ENCODE measurements at regions not wholly inside any gene's neighbourhood (a gene's known extent, or its start where the extent isn't known, plus 50 kb on each side); places are given as distances from the start of the nearest gene placed in this dataset.

DNA sequence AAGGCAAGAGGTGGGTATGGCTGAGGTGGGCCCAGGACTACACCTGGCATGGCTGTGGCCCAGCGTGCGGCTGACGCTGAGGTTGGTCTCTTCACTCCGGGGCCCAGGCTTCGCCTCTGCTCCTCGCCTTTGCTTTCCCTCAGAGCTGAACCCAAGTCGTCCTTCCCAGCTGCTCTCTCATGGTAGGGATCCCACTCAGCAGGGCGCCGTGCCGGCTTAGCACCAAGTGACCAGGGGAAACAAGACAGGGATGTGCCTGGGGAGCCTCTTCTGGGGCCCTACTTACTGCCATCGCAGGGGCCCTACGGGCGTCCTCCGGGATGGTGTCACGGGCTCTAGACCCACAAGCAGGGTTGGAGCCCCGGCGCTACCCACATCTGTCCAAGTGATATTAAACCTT, 138.1 kb upstream of the ALKAL2 start:
- DNase-seq (ENCODE audit: low read depth): no peak

DNA sequence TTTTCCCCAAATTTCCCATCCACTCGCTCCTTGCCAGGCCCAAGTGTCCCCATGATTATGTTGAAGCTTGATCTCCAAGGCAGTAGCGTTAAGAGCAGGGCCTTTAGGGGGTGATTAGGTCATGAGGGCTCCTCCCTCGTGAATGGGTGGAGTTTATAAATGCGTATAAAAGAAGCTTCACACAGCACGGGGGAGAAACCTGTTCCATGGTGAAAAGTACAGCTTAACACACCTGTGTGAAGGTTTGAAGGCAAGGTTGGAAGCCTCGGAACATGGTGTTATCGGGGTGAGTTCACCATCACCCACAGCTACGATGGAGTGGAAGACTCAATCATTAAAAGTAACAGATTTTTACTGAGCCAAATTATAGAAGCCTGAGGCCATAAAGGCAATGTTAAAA, 137.4 kb upstream of the ALKAL2 start:
- DNase-seq (ENCODE audit: low read depth): no peak

DNA sequence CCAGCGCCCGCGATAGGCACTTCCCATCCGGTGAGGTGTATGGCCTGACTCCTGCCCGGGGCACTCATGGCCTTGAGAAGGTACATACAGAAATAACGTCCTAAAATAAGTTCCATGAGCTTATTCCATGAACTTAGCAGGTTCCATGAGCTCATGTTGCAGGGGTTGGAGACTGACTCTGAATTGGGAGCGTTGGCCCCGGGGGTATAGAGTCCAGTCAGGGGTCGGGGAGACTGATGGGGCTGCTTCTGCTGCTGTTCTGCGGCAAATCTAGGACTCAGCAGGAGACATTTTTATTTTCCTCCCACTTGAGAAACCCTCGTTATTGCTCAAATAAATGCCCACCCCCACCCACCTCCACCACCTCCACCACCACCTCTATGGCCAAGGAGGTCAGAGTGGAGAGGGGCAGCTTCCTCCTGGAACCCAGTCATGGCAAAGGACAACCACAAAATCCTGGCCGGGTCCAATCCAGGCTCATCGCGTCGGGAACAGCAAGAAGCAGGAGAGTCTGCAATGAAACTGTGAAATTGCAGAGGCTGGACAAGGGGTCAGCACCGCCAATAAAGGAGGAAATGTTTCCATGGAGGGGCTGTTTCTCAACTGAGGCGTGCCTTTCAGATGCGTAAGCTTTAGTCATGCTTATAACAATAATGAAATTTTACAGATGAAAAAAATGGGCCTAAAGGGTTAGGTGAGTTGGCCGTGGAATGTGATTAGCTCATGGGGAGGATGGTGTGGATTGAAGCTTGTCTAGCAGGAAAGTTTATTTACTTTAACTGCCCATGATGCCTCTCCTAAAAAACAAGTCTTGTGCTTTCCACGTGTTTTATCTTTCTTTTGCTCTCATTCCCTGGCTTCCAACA, 136.6 kb upstream of the ALKAL2 start:
- no peak for DNase-seq (ENCODE audit: low read depth)

DNA sequence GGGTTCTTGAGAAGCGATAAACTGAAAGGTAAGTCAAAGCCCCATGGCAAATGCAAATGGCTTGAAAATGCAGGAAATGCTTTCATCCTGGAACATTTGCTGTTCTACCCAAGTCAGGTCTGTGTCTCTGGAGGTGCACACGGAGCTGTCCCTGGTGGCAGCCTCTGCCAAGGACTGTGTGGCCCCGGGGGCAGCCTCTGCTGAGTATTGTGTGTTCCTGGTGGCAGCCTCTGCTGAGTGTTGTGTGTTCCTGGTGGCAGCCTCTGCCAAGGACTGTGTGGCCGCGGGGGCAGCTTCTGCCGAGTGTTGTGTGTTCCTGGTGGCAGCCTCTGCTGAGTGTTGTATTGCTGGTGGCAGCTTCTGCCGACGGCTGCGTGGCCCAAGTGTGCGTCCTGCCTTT, 135.6 kb upstream of the ALKAL2 start:
- DNase-seq (ENCODE audit: low read depth): no peak

DNA sequence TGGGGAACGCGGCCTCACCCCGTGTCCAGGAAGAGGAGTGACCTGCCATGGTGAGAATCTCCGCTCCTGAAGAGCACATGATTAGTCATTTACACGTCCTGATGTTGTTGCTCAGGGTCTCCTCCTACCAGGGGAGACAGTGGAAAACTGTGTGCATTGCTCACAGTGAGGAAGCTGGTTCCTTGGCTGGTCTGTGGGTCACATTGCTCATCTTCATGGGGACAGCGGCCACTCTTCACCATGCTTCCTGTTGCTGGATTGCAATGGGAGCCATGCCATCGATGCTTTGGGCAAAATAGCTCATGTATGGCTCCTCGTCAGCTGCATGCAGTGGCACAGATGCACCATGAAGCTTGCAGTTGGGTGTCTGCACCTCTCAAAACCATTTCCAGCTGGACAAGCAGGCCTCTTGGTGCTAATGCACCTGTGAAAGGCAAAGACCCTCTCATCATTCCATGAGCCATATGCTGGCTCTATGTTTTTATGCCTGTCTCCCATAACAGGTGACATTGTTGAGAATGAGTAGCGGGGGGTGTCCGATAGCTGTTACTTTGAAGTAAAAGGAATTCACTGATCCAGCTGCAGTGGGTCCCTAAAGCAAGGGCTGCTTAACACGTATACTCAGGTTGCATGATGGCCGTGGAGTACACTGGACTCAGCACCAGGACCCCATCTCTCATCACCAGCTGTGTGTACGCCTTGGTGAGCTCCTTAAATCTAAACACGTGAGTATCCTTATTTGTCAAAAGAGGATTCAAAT, 135.0 kb upstream of the ALKAL2 start:
- no peak for DNase-seq (ENCODE audit: low read depth)

DNA sequence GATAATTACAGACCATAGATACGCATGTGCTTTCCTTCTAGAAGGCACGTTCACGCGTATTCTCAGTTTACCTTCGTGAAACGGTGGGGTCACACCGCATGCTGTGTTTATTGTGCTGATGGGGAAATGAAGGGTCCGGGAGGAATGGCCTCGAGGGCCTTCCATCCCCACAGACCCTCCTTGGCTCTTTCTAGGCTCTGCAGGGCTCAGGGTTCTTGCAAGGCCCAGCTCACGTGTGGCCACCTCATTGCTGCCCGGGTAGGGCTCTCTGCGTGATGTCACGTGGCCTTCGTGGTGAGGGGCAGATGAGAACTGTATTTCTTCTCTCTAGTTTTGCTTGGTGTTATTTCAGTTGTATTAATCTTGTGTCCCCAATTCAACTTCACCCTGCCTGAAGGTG, 133.5 kb upstream of the ALKAL2 start:
- no peak for DNase-seq (ENCODE audit: low read depth)

DNA sequence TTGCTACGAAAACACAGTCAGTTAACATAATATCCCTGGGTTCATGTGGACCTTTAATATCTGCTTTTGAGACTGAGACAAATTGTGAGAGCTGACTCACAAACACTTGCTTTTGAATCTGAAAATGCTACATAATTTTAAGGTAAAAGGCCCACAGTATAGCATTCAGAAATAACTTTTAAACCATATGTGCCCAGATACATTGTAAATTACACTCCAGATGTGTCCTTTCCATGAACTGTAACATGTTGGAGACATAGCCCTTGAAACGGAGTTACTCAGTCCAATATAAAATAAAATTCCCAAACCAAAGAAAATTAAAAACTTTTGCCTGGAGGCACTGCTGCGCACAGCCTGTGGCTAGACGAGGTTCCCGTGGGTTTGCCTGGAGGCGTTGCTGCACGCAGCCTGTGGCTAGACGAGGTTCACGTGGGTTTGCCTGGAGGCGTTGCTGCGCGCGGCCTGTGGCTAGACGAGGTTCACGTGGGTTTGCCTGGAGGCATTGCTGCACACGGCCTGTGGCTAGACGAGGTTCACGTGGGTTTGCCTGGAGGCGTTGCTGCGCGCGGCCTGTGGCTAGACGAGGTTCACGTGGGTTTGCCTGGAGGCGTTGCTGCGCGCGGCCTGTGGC, 131.9 kb upstream of the ALKAL2 start:
- DNase-seq (ENCODE audit: low read depth): no peak

DNA sequence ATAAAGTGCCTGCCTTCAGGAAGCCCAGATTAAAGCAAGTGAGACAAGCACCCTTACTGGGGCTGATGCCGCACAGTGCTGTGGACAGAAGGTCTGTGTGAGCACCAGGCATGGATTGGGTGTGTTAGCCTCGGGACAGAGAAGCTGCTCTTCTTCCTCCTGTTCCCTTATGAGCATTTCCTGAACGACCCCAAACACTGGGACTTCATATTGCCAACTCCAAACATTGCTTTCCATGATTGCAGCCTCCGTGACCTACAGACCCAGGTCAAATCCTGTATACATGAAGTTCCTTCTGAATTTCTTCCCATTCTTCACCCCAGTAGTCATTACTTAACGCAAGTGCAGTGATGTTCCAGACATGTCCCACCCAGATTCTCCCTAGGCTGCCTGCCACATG, 129.8 kb upstream of the ALKAL2 start:
- DNase-seq (ENCODE audit: low read depth): no peak

DNA sequence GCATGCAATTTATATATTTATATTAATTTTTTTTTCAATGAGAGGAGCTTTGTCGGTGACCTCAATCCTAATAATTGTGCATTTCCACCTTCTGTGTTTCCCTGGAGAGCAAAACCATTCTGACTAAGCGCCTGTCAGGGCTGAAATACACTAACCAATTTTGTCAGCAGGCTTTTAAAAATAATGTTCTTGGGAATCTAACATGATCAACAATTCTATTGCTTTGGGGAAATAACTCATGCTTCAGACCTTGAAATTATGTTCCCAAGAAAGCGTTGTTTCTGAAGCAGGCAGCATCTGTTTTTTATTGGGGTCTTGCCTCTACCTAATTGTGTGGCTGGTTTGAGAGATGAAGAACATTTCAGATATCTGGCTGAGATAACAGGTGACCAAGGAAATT, 129.1 kb upstream of the ALKAL2 start:
- DNase-seq (ENCODE audit: low read depth): no peak

DNA sequence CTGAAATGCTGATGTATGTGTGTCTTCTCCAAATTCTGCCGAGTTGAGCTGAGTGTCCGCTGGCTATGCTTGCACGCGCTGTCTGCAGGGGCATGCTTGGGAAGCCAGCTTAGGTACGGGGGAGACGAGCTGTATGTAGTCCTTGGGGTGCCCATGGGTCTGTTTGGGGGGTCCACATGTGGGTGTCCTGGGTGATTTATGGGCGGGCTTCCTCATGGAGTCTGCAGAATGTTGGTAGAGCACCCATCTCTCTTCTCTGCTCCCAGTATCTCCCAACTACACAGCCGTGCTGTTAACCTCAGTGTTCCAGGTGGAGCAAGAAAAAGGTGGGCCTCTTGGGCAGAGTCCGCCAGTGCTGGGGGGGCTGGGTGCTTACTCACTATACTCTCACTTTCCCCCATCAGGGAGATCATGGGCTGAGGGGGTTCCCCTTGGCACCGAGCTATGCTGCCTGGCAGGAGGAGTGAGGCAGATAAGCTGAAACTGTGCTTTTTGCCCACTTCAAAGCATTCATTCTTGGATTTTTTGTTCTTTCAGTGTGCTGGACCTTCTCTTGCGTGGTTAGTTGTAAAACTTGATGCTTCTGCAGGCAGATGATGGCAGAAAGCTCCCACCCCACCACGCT, 128.2 kb upstream of the ALKAL2 start:
- DNase-seq (ENCODE audit: low read depth): no peak

DNA sequence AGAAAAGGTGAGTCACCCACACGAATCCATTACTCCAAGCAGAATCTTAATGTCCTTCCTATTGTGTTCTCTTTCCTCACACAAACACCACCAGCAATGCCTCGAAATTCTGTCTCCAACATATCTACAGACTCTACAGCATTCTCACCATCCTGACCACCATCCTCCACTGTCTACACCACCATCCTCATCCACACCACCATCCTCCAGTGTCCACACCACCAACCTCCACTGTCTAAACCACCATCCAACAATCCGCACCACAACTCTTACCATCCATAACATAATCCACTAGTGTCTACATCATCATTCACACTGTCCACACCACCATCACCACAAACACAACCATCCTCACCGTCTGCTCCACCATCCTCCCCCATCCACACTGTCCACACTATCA, 121.6 kb upstream of the ALKAL2 start:
- no peak for DNase-seq (ENCODE audit: low read depth)

DNA sequence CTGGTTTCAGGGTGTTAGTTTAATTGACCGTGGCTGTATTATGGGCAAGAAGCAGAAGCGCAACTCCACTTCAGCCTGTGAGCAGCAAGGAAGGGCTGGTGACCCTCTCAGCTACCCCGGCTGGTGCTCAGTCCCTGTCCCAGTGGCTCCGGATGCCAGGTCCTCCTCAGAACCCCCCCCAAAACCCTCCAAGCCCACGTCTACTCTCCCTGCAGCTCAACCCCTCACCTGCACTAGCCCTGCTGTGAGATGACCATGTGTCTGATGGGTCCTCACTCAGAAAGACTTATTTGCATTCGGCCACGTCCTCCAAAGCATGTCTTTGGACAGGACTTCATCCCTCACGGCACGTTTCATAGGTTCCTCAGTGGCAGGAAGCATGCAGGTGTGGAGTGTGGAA, 119.7 kb upstream of the ALKAL2 start:
- no peak for DNase-seq (ENCODE audit: low read depth)

DNA sequence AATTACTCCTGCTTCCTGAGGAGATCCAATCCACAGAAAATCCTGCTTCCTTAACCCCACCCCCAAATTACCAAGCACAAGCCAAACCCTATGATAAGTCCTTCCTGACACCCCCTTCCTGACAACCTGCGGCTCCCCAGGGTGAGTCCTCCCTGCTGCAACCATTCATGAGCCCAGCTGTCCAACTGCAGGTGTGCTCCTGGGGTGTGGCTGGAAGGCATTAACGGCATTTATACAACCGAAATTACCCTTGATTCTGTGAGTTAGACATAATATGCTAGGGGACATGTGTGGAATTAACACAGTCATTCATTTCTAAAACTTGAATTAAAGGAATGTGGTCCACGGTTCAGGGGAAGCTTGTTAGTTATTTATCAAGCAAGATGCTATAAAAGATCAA, 119.0 kb upstream of the ALKAL2 start:
- DNase-seq (ENCODE audit: low read depth): no peak

DNA sequence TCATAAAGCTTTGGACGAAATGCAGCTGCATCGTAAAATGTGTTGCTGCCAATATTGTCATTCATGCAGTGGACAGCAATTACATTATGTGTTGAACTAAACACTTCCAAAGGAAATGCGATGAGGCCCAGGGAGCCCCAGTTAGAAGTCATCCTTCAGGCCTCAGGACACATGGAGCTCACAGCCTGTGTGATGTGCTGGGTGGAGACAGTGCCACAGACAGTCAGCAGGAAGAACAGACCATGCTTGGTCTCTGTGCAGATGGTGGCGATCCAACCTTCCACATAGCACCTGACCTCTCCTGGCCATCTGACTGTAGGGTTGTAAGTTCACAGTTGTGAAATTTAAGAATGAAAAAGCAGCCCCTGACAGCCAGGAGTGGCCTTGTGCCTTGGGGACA, 118.3 kb upstream of the ALKAL2 start:
- DNase-seq (ENCODE audit: low read depth): no peak

DNA sequence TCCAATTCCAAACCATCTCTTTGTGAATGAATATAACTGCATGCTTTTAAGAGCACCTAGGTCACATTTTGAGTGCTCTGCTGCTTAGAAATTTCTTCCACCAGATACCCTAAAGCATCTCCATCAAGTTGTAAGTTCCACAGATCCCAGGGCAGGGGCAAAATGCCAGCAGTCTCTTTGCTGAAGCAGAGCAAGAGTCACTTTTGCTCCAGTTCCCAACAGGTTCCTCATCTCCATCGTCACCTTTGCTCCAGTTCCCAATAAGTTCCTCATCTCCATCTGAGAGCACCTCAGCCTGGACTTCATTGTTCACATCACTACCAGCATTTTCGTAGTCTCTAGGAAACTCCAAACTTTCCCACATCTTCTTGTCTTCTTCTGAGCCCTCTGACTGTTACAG, 116.7 kb upstream of the ALKAL2 start:
- DNase-seq (ENCODE audit: low read depth): no peak

DNA sequence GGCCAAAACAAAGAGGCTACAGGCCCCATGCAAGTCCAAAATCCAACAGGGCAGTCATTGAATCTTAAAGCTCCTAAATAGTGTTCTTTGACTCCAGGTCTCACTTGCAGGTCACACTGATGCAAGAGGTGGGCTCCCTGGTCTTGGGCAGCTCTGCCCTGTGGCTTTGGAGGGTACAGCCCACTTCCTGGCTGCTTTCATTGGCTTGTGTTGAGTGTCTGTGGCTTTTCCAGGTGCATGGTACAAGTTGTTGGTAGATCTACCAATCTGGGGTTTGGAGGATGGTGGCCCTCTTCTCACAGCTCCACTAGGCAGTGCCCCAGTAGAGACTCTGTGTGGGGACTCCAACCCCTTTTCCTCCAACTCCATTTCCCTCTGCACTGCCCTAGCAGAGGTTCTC, 115.8 kb upstream of the ALKAL2 start:
- DNase-seq (ENCODE audit: low read depth): no peak

DNA sequence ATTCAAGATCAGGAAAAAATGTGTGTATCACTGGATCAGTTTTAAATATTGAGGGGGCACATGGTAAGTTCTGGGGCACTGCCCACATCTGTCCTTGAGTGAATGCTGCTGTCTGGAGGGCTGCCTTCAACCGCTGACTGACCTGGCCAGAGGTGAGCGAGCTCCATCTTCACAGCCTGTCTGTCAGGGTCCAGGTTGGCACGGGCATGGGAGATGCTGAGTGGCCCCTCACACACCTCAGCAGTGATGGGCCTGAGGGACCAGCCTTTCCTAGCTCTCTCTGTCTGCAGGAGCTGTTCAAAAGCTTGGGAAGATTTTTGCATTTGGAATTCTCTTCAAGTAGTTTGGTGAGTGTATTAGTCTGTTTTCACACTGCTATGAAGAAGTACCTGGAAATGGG, 114.8 kb upstream of the ALKAL2 start:
- no peak for DNase-seq (ENCODE audit: low read depth)

DNA sequence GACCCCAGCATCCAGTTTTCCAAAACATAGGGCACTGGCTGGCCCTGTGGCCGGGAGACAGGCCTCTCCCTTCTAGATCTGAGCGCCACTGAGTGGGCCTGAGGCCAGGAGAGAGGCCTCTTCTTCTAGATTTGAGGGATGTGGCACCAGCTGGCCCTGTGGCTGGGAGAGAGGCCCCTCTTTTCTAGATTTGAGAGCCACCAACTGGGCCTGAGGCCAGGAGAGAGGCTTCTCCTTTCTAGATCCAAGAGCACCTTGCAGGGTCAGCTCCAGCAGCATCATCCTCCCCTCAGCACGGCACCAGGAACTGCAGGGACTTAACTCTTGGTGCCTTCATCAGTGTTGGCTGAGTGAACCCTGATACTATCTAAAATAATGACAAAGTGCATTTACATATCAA, 114.3 kb upstream of the ALKAL2 start:
- DNase-seq (ENCODE audit: low read depth): no peak

DNA sequence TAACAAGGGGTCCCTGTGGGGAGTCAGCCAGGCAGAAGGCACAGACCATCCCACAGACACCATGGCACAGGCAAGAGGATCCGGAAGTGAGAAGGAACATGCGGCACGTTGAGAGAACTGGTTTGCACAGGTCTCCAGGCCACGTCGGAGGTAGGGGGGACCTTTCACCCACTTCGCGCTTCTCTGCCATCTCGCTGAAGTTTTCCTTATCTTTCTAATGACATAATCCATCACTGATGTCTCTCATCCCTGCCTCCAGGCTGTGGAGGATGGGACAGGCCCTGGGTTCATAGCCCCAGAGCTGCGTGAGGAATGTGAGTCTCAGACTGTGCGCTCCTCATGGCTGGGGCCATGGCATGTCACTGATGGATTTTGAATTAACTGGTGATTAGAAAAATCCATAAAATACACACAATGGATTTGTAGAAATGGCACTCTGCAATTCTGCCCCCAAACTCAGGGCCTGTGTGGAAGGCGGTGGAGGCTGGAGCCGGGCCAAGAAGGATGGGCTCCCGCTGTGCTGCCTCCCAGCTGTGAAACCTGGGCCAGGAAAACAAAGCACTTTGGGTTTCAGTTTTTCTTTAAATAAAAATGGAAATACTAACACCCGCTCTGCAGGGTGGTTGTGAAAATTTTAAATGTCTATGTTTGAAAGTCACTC, 113.3 kb upstream of the ALKAL2 start:
- no peak for DNase-seq (ENCODE audit: low read depth)

DNA sequence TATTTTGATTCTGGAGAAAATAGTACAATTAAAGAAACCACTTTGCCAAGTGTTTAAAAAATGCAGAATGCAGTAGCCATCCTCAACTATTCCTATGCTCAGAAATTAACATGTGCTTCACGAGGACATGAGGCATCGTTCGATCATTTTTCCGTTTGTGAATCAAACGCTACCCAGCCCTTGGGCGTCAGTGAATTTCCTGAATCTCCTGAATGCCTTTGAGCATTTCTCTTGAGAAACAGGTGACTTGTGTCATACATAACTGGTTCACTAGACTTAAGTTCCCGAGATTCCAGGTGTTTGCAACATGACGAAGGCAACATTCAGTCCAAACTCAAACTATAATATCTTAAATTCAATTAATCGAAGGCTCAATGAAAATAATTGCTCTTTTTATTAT, 110.0 kb upstream of the ALKAL2 start:
- DNase-seq (ENCODE audit: low read depth): no peak

DNA sequence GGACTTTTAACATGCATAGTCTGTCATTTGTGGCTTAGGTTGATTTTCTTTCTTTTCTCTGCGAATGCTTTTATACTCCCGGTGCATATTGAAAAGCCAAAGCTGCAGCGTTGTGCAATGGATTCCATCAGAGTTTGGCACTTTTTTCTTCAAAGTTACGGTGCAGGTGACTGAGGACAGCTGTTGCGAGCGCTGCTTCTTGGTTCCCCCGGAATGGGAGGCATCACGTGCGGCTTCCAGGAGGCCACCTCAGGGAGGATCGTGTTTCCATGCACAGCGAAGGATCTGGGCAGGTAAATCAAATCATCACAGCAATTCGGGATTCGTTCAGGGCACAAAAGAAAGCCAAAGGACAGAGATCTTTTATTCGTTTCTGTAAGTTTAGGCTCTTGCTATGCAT, 109.6 kb upstream of the ALKAL2 start:
- DNase-seq (ENCODE audit: low read depth): no peak

DNA sequence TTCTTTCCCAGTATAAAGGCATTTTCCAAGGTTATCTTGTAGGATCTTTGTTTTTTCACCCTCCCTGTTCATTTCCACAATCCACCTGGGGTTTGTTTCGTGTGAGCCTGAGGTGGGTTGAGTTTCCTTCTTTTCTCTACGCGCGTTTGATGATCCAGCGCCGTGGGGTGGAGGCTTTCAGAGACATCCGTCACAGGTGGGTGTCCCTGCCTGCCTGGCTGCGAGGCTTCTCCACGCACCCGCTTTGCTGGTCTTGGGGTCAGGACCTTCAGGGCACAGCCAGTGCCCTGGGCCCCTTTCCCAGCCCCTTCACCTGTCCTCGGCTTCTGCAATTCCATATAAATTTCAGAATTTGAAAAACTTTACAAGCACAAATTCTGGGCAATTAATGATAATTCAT, 109.0 kb upstream of the ALKAL2 start:
- DNase-seq (ENCODE audit: low read depth): no peak

Data from CMK (cell line).